ENCODE measurements at regions not wholly inside any gene's neighbourhood (a gene's known extent, or its start where the extent isn't known, plus 50 kb on each side); places are given as distances from the start of the nearest gene placed in this dataset.

DNA sequence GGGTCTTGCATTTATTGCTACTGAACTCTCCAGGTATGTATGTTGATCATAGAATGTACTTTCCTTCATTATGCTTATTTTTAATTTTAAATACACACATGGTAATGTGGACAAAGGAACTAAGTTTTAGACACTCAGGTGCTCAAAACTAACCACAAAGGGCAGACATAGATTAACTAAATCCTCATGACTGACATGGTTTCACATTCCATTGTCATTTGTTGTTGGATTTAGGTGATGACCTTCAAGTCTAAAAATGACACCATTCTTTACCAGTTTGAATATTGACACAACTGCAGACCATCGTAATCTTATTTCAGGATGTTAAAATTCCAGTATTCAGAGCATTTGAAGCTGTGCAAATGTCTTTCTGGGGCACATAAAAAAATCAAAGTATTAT is 128.4 kb downstream of the BBS10 start:
- DNase-seq (ENCODE audit: low read depth, low spot score) = no peak
- no peak overlapping the region for H3K27ac ChIP-seq
- H3K36me3 ChIP-seq (ENCODE audit: insufficient read depth, low read length) = no peaks in the 10 kb centered on the region
- H3K9ac ChIP-seq (ENCODE audit: insufficient read length) = no peak overlapping the region
- TF ChIP-seq POLR2AphosphoS5 (IDR thresholded peaks at IDR 0.05; ENCODE audit: borderline replicate concordance, low read depth, low read length) (no peak), EZH2 (IDR thresholded peaks at IDR 0.05) (no peak), FOXP2 (optimal IDR thresholded peaks at IDR 0.05; ENCODE audit: control extremely low read depth, extremely low read length, insufficient read depth) (no peak)
- no peaks in the 10 kb centered on the region for H3K9me3 ChIP-seq (ENCODE audit: low read depth, low read length)
- H3K4me3 ChIP-seq = no peak overlapping the region

DNA sequence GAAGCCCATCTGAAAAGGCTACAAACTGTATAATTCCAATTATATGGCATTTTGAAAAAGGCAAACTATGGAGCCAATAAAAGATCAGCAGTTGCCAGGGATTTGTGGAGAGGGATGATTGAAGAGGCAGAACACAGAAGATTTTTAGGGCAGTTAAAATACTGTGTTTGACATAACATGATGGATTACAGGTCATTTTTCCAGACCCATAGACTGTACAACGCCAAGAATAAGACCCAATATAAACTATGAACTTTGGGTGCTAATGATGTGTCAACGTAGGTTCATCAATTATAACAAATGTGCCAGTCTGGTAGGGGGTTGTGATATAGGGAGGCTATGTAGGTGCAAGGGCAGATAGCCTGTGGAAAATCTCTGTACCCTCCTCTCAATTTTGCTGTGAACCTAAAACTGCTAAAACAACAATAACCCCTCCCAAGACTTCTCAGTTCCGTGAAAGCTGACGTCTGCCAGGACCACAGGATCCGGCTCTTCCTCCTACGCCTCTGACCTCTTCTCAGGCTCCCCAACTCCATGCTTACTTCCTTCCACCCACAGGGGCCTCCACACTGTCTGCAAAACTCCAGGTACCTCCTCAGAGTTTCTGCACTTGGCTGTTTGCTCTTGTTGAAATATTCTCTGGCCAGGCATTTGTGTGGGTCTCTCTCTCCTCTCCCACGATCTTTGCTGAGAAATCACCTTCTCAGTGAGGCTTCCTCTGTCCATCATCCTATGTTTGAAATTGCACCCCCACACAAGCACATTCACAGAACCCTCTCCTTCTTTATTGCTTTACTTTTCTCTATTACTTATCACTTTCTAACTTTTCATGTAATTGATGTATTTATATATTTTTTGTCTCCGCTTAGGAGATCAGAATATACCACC is 131.4 kb downstream of the BBS10 start:
- Histone ChIP-seq H3K9me3 (ENCODE audit: low read depth, low read length) (no peaks in the 10 kb centered on the region), H3K27ac (no peak overlapping the region), H3K36me3 (ENCODE audit: insufficient read depth, low read length) (no peaks in the 10 kb centered on the region), H3K4me3 (no peak overlapping the region), H3K9ac (ENCODE audit: insufficient read length) (no peak overlapping the region)
- no peak for DNase-seq (ENCODE audit: low read depth, low spot score)
- TF ChIP-seq POLR2AphosphoS5 (IDR thresholded peaks at IDR 0.05; ENCODE audit: borderline replicate concordance, low read depth, low read length) (no peak), FOXP2 (optimal IDR thresholded peaks at IDR 0.05; ENCODE audit: control extremely low read depth, extremely low read length, insufficient read depth) (no peak), EZH2 (IDR thresholded peaks at IDR 0.05) (no peak)

DNA sequence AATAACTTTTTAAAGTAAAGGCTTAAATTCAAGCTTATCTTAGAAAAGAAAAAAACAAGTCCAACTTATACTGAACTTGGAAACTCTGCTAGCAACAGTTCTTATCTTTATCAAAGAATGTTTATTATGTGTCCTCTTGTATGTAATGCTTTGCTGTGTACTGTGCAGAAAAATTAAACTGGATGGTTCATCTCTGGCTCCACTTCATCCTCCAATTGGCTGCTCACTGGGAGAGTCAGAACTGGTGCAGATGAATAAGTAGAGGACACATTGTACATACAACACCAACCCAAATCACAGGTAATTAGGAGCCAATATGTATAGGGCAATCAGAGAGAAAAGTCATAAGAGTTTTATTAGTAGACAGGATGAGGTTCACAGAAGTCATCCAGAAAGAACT is 123.6 kb upstream of the NAP1L1 start:
- H3K36me3 ChIP-seq (ENCODE audit: insufficient read depth, low read length) = no peaks in the 10 kb centered on the region
- TF ChIP-seq POLR2AphosphoS5 (IDR thresholded peaks at IDR 0.05; ENCODE audit: borderline replicate concordance, low read depth, low read length) = no peak
- H3K9ac ChIP-seq (ENCODE audit: insufficient read length) = no peak overlapping the region
- DNase-seq (ENCODE audit: low read depth, low spot score) = no peak
- no peak overlapping the region for H3K27ac ChIP-seq
- H3K9me3 ChIP-seq (ENCODE audit: low read depth, low read length) = no peaks in the 10 kb centered on the region
- H3K4me3 ChIP-seq = no peak overlapping the region

DNA sequence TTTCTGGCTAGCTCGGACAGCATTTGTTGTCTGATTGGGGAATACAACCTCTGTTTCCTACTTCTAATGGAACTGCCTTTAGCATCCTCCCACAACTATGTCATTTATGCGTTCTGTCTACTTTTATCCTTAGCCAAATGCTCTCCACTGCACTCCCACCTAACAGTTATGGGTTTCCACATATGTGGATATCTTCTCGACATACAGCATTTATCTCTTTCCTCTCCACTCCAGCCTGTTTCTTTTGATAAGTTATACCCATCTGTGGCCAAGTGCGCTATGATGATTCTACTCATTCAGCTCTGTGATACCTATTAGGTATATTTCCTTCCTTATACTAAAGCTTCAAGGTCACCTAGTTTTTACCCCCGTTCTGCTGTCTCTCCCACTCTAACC is 122.2 kb upstream of the NAP1L1 start:
- Histone ChIP-seq H3K36me3 (ENCODE audit: insufficient read depth, low read length) (no peaks in the 10 kb centered on the region), H3K4me3 (no peak overlapping the region)

DNA sequence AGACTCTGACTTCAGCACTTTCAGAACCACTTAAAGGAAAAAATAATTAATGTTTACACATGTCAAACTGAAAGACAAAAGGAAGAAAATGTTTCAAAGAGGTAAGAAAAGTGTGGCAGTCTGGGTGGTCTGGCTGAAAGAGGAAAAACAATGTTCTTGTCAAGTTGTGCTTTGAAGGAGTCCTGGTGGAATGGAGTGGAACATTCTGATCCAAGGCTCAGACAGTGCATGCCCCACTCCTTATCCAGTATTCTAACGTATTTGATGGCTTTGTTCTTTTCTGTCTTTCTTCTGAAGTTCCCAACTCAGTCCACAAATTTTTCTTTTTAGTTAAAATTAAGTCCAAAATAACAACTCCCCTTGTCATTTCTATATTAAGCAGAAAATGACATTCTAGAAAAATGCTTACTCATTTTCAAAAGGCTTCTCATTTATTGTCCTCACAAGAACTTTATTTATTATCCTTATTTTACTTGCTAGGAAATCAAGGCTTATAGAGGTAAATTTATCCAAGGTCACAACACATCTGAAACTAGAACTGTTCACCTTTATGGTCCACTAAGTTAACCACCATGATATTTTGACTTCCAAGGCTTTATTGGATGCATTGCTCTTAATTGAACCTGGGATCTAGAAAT is 121.7 kb upstream of the NAP1L1 start:
- DNase-seq (ENCODE audit: low read depth, low spot score) = no peak
- H3K36me3 ChIP-seq (ENCODE audit: insufficient read depth, low read length) = no peaks in the 10 kb centered on the region
- no peak for TF ChIP-seq FOXP2 (optimal IDR thresholded peaks at IDR 0.05; ENCODE audit: control extremely low read depth, extremely low read length, insufficient read depth)
- TF ChIP-seq EZH2 (IDR thresholded peaks at IDR 0.05) = no peak
- no peak for TF ChIP-seq POLR2AphosphoS5 (IDR thresholded peaks at IDR 0.05; ENCODE audit: borderline replicate concordance, low read depth, low read length)
- H3K9ac ChIP-seq (ENCODE audit: insufficient read length) = no peak overlapping the region
- no peaks in the 10 kb centered on the region for H3K9me3 ChIP-seq (ENCODE audit: low read depth, low read length)
- H3K4me3 ChIP-seq = no peak overlapping the region
- H3K27ac ChIP-seq = no peak overlapping the region

More for the DNA sequence above, 122.2 kb upstream of the NAP1L1 start:
- Histone ChIP-seq H3K27ac (no peak overlapping the region), H3K9me3 (ENCODE audit: low read depth, low read length) (no peaks in the 10 kb centered on the region), H3K9ac (ENCODE audit: insufficient read length) (no peak overlapping the region)
- DNase-seq (ENCODE audit: low read depth, low spot score) = no peak
- no peak for TF ChIP-seq FOXP2 (optimal IDR thresholded peaks at IDR 0.05; ENCODE audit: control extremely low read depth, extremely low read length, insufficient read depth)
- TF ChIP-seq EZH2 (IDR thresholded peaks at IDR 0.05) = no peak
- no peak for TF ChIP-seq POLR2AphosphoS5 (IDR thresholded peaks at IDR 0.05; ENCODE audit: borderline replicate concordance, low read depth, low read length)

DNA sequence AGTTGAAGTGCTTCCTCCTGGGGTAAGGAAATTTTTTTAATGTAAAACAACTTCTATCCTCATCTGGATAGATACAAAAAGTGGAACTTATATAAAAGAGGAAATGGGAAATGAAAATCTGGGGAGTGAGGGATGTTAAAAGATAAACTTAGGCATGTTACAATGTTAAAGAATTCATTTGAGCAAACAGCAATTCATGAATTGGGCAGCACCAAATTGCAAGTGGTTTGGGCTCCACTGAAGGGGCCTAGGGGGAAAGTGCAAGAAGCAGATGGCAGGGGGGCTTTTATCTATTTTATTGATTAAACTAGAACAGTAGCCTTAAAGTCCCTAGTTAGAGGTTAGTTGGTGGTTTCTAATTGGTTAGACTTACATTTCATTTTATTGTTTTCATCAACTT is 118.1 kb upstream of the NAP1L1 start:
- Histone ChIP-seq H3K4me3 (no peak overlapping the region), H3K36me3 (ENCODE audit: insufficient read depth, low read length) (no peaks in the 10 kb centered on the region), H3K9me3 (ENCODE audit: low read depth, low read length) (no peaks in the 10 kb centered on the region), H3K27ac (no peak overlapping the region), H3K9ac (ENCODE audit: insufficient read length) (no peak overlapping the region)
- TF ChIP-seq EZH2 (IDR thresholded peaks at IDR 0.05) = no peak
- TF ChIP-seq FOXP2 (optimal IDR thresholded peaks at IDR 0.05; ENCODE audit: control extremely low read depth, extremely low read length, insufficient read depth) = no peak
- TF ChIP-seq POLR2AphosphoS5 (IDR thresholded peaks at IDR 0.05; ENCODE audit: borderline replicate concordance, low read depth, low read length) = no peak
- DNase-seq (ENCODE audit: low read depth, low spot score) = no peak

DNA sequence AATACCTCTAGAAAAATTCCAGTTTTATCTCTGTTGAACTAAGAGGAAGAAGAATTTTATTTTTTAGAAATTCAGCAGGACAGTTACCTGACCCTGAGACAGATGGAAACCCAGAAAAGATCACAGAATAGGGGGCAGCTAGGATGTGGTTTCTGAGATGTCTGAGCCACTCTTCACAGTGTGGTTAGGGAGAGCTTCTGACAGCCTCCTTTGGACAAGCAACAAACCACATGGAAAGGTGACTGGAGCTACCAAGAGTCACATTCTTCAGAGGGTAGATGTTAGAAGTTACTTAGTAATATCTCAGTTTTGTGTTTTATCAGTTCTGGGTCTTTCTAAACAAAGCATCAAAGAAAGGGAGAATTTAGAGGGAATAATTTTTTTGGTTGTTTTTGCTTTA is 117.3 kb upstream of the NAP1L1 start:
- no peak overlapping the region for H3K9ac ChIP-seq (ENCODE audit: insufficient read length)
- no peak for DNase-seq (ENCODE audit: low read depth, low spot score)
- no peaks in the 10 kb centered on the region for H3K9me3 ChIP-seq (ENCODE audit: low read depth, low read length)

DNA sequence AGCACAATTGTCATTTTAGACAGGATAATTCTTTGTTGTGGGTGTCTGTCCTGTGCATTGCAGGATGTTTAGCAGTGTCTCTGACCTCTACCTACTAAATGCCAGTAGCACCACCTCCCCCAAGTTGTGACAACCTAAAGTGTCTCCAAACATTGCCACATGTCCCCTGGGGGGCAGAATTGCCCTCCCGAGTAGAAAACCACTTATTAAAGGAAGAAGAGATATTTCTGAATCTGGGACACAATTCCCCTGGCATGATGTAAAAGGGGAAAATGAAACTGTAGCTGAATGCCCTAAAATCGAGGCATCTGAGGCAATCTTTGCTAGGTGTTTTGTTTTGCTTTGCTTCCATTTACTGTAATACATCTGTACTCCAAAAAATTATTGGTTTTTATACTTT is 116.8 kb upstream of the NAP1L1 start:
- Histone ChIP-seq H3K36me3 (ENCODE audit: insufficient read depth, low read length) (no peaks in the 10 kb centered on the region), H3K9me3 (ENCODE audit: low read depth, low read length) (no peaks in the 10 kb centered on the region), H3K9ac (ENCODE audit: insufficient read length) (no peak overlapping the region), H3K27ac (no peak overlapping the region), H3K4me3 (no peak overlapping the region)
- no peak for DNase-seq (ENCODE audit: low read depth, low spot score)
- TF ChIP-seq FOXP2 (optimal IDR thresholded peaks at IDR 0.05; ENCODE audit: control extremely low read depth, extremely low read length, insufficient read depth) (no peak), EZH2 (IDR thresholded peaks at IDR 0.05) (no peak), POLR2AphosphoS5 (IDR thresholded peaks at IDR 0.05; ENCODE audit: borderline replicate concordance, low read depth, low read length) (no peak)

More for the DNA sequence above, 117.3 kb upstream of the NAP1L1 start:
- Histone ChIP-seq H3K4me3 (no peak overlapping the region), H3K36me3 (ENCODE audit: insufficient read depth, low read length) (no peaks in the 10 kb centered on the region), H3K27ac (no peak overlapping the region)
- TF ChIP-seq POLR2AphosphoS5 (IDR thresholded peaks at IDR 0.05; ENCODE audit: borderline replicate concordance, low read depth, low read length) = no peak
- TF ChIP-seq FOXP2 (optimal IDR thresholded peaks at IDR 0.05; ENCODE audit: control extremely low read depth, extremely low read length, insufficient read depth) = no peak
- TF ChIP-seq EZH2 (IDR thresholded peaks at IDR 0.05) = no peak
